OCI-M2 (cell line): ENCODE measurements at regions not wholly inside any gene's neighbourhood (a gene's known extent, or its start where the extent isn't known, plus 50 kb on each side); places are given as distances from the start of the nearest gene placed in this dataset.
A peak's percentile ranks its signal among the peaks of the same experiment; 100 is the strongest.
"Not testable (repeated sequence)": the region's sequence is repeated elsewhere in the genome, so short reads cannot be mapped to it uniquely, and the experiment has no call there.

Experiments used
- DNase-seq: peaks from one replicate; lab custom pipeline; 2025; ENCODE audit not compliant: unreplicated experiment; lab: John Stamatoyannopoulos, UW

DNA sequence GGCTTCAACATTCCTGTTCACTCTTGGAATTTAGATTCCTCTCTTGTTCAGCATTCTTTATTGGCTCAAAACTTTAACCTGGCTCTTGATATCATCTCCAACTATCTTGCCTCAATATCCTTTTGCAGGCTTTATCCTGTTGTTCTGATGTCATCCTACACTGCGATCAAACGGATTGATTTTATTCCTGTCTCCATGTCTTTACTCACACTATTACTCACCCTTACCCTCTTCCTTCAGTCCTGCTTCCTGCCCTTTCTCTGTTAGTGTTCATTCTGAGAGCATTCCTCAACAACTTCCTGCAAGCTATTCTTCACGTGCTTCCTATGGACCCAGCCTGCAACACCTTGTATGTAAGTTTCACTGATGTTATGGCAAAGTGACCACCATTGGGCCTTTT lies 264.7 kb downstream of the RNF152 start:
- DNase-seq, result no peak

DNA sequence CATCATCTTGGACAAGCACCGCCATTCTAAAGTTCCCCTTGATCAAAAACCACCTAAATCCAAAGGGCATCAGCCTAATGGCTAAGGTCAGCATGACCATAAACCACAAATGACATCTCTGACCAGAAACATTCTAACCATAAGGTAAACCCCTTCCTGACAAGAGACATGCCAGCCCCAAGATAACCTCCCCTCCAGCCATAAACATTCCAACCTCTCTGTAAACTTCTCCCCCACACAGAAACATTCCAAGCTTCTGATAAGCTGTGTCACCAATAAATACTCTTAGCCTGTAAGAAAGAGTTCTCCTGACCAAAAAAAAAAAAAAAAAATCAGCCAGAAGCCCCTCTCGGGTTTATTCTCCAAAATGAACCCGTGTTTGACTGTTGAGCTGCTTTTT lies 268.2 kb downstream of the RNF152 start:
- not testable (repeated sequence) for DNase-seq

DNA sequence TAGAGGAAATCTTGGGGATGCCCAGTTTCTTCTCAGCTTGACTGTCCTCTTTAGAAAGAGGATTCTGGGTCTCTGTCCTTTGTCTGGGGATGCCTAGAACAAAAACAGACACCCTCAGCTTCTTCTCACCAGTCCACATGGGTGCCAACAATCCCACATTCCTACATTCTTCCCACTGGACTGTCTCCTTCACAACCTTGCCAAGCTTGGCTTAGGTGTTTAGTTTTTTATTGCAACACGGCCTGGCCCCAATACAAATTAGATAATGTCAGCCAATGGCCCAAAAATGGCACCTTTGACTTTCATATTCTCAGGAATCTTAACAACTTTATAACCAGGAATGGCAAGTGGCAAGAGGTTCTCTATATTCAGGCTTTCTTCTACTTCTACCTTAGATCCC lies 273.0 kb downstream of the RNF152 start:
- no peak for DNase-seq

GRCh38 chr18:61618816-61619215 lies 274.0 kb downstream of the RNF152 start:
- no peak for DNase-seq

DNA sequence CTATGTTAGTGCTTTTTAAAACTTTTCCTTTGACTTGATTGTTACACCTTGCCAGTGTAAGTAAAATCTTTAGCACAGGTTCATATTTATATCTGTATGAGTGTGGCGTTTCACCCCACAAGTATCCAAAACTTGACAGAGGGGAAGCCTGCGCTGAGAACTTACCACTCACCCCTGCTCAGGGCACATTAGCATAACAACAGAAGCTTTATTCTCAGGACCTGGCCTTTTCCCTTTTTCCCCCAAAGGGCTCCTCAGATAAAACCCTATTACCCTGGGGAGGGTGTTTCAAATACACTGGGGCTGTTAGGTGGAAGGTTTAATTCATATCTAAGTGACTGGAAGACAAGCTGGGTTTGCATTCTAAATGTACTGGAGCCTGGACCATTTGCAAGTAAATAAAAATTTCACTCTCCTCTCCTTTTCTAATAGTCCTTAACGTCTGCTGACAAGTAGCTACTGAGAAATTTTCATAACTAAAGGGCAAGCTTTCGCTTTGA lies 276.6 kb downstream of the RNF152 start:
- no peak for DNase-seq

GRCh38 chr18:61612517-61612916 lies 279.3 kb downstream of the CDH20 start:
- DNase-seq, result no peak

GRCh38 chr18:61609131-61609530 lies 275.9 kb downstream of the CDH20 start:
- no peak for DNase-seq

DNA sequence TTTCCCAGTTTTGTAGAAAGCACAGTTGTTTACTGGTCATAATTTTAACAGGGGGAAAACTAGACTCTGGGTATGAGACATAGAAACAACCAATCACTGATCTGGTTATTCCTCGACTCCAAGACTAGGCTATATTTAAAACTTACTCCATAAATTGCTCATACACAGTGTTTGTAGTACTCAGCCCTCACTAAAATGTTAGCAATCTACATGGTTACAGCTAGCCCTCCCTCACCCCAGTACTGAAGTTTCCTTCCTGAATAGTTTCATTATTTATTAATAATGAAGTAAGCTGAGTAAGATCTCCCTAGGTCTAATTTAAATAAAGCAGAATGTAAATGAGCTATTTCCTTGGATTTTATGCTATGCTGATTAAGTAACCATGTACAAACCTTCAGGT lies 275.1 kb downstream of the CDH20 start:
- no peak for DNase-seq

DNA sequence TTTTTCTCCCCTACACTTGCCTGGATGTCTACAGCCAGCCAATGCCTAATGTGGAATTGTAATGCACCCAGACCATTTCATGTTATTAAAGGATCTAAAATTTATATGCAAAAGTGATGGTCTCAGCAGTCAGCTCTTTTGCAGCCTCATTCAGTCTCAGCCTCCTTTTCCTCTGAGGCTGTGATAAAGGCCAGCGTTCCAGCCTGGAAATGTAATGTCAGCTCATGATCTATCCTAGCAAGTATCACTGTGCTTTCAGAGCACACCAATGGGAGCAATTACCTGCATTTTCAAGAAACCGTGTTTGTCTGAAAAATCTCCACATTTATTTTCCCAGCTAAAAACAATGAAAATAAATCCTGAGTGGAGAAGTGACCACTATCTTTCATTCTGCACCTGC lies 274.6 kb downstream of the CDH20 start:
- DNase-seq, result no peak

DNA sequence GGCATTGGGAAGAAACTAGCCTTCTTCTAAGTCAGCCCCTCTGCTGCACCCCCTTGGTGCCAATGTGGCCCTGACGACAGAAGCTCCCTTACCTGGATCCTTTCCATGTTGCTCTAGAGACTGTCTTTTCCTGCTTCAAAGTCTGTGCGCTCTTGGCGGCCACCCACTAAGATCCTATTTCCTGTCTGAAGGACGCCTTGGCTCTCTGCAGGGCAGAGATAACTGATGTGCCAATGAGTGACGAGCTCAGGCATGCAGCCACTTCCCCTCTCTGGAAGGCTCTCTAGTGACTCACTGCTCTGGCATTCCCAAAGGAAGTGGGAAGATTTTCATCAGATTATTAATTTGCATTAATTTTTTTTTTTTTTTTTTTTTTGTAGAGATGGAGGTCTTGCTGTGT lies 273.5 kb downstream of the CDH20 start:
- peak; percentile 31 for DNase-seq

DNA sequence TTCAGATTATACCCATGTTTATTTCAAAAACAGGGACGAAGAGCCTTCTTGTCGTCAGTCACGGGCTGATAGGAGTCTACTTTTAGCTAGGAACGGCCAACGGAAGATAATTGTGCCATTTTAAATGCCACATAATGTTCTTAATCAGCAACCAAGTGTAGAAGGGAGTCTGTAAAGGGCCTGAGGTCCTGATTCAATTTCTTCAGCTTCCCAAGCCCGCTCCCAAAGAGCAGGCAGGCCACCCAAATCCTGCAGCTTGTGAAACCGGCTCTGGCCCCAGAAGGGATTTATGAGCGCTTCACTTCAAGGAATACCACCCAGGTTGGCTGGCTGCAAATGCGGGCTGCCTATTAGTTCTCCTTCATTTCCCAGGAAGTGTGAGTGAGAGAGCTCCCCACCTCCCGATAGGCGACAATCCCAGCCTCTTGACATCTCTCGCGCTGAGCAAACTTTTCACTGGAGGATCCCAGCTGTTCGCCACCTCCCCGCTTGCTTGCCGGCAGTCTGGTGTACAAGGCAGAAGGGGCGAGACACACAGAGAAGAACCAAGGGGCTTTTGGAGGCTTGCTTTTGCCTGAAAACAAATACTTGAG lies 272.9 kb downstream of the CDH20 start:
- no peak for DNase-seq

- DNase-seq, result no peak
These were observed 272.3 kb downstream of the CDH20 start for GRCh38 chr18:61605376-61606067.
